Rectal smooth muscle tissue (tissue), 1 donor: ENCODE measurements at regions not wholly inside any gene's neighbourhood (a gene's known extent, or its start where the extent isn't known, plus 50 kb on each side); places are given as distances from the start of the nearest gene placed in this dataset.
"Not testable (repeated sequence)": the region's sequence is repeated elsewhere in the genome, so short reads cannot be mapped to it uniquely, and the experiment has no call there.

Experiments used
- H3K27ac ChIP-seq: one replicate; pipeline ENCODE4 v1.7.0; 2013; ENCODE audit warnings: low read depth, low read length, inconsistent platforms
- H3K27me3 ChIP-seq: one replicate; pipeline ENCODE4 v1.7.0; 2013; ENCODE audit warnings: low read length; ENCODE audit not compliant: control insufficient read depth, insufficient read depth
- H3K36me3 ChIP-seq: one replicate; pipeline ENCODE4 v1.7.0; 2013; ENCODE audit warnings: low read length; ENCODE audit not compliant: control insufficient read depth, insufficient read depth
- H3K4me1 ChIP-seq: one replicate; pipeline ENCODE4 v1.7.0; 2013; ENCODE audit warnings: low read length; ENCODE audit not compliant: control insufficient read depth, insufficient read depth
- H3K4me3 ChIP-seq: one replicate; pipeline ENCODE4 v1.7.0; 2013; ENCODE audit warnings: low read length
- H3K9ac ChIP-seq: one replicate; pipeline ENCODE4 v1.7.0; 2013; ENCODE audit warnings: low read length

- Histone ChIP-seq H3K36me3 (no peaks in the 10 kb centered on the region), H3K4me1 (no peaks in the 10 kb centered on the region), H3K27ac (no peak overlapping the region), H3K9ac (no peak overlapping the region), H3K27me3 (no peaks in the 10 kb centered on the region), H3K4me3 (no peak overlapping the region)
These were observed 72.3 kb upstream of the KRAS start for GRCh38 chr12:25322918-25323531.

GRCh38 chr12:25322351-25322750, 71.6 kb upstream of the KRAS start:
- no peaks in the 10 kb centered on the region for H3K27me3 ChIP-seq
- no peak overlapping the region for H3K9ac ChIP-seq
- no peaks in the 10 kb centered on the region for H3K36me3 ChIP-seq
- no peaks in the 10 kb centered on the region for H3K4me1 ChIP-seq
- no peak overlapping the region for H3K4me3 ChIP-seq
- no peak overlapping the region for H3K27ac ChIP-seq

GRCh38 chr12:25321772-25322171, 71.0 kb upstream of the KRAS start:
- Histone ChIP-seq H3K9ac (no peak overlapping the region), H3K4me1 (no peaks in the 10 kb centered on the region), H3K27me3 (no peaks in the 10 kb centered on the region), H3K36me3 (no peaks in the 10 kb centered on the region), H3K4me3 (no peak overlapping the region), H3K27ac (no peak overlapping the region)

- no peak overlapping the region for H3K27ac ChIP-seq
- no peak overlapping the region for H3K9ac ChIP-seq
- H3K4me1 ChIP-seq, result no peaks in the 10 kb centered on the region
- H3K27me3 ChIP-seq, result no peaks in the 10 kb centered on the region
- no peaks in the 10 kb centered on the region for H3K36me3 ChIP-seq
- no peak overlapping the region for H3K4me3 ChIP-seq
These were observed 69.6 kb upstream of the KRAS start for GRCh38 chr12:25320123-25321006.

- Histone ChIP-seq H3K9ac (no peak overlapping the region), H3K4me3 (no peak overlapping the region), H3K4me1 (no peaks in the 10 kb centered on the region), H3K27me3 (no peaks in the 10 kb centered on the region), H3K27ac (no peak overlapping the region), H3K36me3 (no peaks in the 10 kb centered on the region)
These were observed 68.7 kb upstream of the KRAS start for GRCh38 chr12:25319233-25319984.

GRCh38 chr12:25317553-25317952, 66.8 kb upstream of the KRAS start:
- Histone ChIP-seq H3K4me3 (no peak overlapping the region), H3K9ac (no peak overlapping the region), H3K36me3 (no peaks in the 10 kb centered on the region), H3K4me1 (no peaks in the 10 kb centered on the region), H3K27ac (no peak overlapping the region), H3K27me3 (no peaks in the 10 kb centered on the region)

GRCh38 chr12:25315388-25315787, 64.7 kb upstream of the KRAS start:
- Histone ChIP-seq H3K9ac (no peak overlapping the region), H3K4me1 (no peaks in the 10 kb centered on the region), H3K27me3 (no peaks in the 10 kb centered on the region), H3K36me3 (no peaks in the 10 kb centered on the region), H3K27ac (no peak overlapping the region), H3K4me3 (no peak overlapping the region)

GRCh38 chr12:25313266-25313990, 62.7 kb upstream of the KRAS start:
- H3K9ac ChIP-seq, H3K4me1 ChIP-seq, H3K27ac ChIP-seq, H3K27me3 ChIP-seq, H3K4me3 ChIP-seq, H3K36me3 ChIP-seq: not testable (repeated sequence)

- H3K4me3 ChIP-seq, result no peak overlapping the region
- no peak overlapping the region for H3K27ac ChIP-seq
- no peaks in the 10 kb centered on the region for H3K36me3 ChIP-seq
- no peak overlapping the region for H3K9ac ChIP-seq
- H3K4me1 ChIP-seq, result no peaks in the 10 kb centered on the region
- H3K27me3 ChIP-seq, result no peaks in the 10 kb centered on the region
These were observed 60.8 kb upstream of the KRAS start for GRCh38 chr12:25311506-25311905.

- H3K9ac ChIP-seq, H3K4me3 ChIP-seq, H3K27ac ChIP-seq, H3K4me1 ChIP-seq, H3K36me3 ChIP-seq, H3K27me3 ChIP-seq: not testable (repeated sequence)
These were observed 59.3 kb upstream of the KRAS start for GRCh38 chr12:25310071-25310470.

GRCh38 chr12:25308756-25309155, 58.0 kb upstream of the KRAS start:
- Histone ChIP-seq H3K27ac (no peak overlapping the region), H3K27me3 (no peaks in the 10 kb centered on the region), H3K36me3 (no peaks in the 10 kb centered on the region), H3K4me3 (no peak overlapping the region), H3K4me1 (no peaks in the 10 kb centered on the region), H3K9ac (no peak overlapping the region)

- H3K4me1 ChIP-seq, result no peaks in the 10 kb centered on the region
These were observed 57.1 kb upstream of the KRAS start for GRCh38 chr12:25307818-25308217.

More at GRCh38 chr12:25307818-25308217, 57.1 kb upstream of the KRAS start:
- Histone ChIP-seq H3K36me3 (no peaks in the 10 kb centered on the region), H3K9ac (no peak overlapping the region), H3K27me3 (no peaks in the 10 kb centered on the region), H3K4me3 (no peak overlapping the region), H3K27ac (no peak overlapping the region)
